GM12878 (cell line): ENCODE measurements at regions not wholly inside any gene's neighbourhood (a gene's known extent, or its start where the extent isn't known, plus 50 kb on each side); places are given as distances from the start of the nearest gene placed in this dataset.

Experiments
- JUNB ChIP-seq: IDR thresholded peaks from 2 replicates; pipeline ENCODE4 v1.6.1; 2016; ENCODE audit warnings: antibody characterized with exemption, mild to moderate bottlenecking
- POLR2AphosphoS5 ChIP-seq: IDR thresholded peaks from 2 replicates; pipeline ENCODE4 v1.6.1; 2011; ENCODE audit warnings: mild to moderate bottlenecking, low read length, inconsistent platforms
- TCF7 ChIP-seq: IDR thresholded peaks from 2 replicates; pipeline ENCODE4 v1.6.1; 2014; ENCODE audit warnings: antibody characterized with exemption, borderline replicate concordance

DNA sequence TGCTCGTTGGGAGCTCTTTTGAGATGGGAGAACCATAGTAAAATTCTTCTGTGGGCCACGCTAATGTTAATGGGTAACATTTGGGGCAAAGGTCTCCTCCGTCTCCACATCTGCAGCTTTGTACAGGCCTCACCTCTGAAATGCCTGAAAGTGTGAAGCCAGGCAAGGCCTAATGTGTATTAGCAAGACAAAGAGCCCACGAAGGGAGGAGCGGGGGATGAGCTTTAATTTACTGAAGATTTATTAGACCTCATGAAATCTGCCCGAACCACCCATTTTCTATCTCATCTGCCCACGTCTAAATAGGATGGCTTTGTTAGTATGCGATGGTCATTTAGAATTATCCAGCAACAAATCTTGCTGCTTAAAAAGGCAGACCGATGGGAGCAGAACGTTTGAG is 408.9 kb downstream of the PMP22 start:
- TF ChIP-seq POLR2AphosphoS5 (no peak), JUNB (no peak), TCF7 (no peak)
